DMS79 treated with DMSO at 0.1 percent for 48 hours (cell line): ENCODE measurements at regions not wholly inside any gene's neighbourhood (a gene's known extent, or its start where the extent isn't known, plus 50 kb on each side); places are given as distances from the start of the nearest gene placed in this dataset.

Source experiments
- DNase-seq: peaks from one replicate; lab custom pipeline; 2025; lab: John Stamatoyannopoulos, UW

DNA sequence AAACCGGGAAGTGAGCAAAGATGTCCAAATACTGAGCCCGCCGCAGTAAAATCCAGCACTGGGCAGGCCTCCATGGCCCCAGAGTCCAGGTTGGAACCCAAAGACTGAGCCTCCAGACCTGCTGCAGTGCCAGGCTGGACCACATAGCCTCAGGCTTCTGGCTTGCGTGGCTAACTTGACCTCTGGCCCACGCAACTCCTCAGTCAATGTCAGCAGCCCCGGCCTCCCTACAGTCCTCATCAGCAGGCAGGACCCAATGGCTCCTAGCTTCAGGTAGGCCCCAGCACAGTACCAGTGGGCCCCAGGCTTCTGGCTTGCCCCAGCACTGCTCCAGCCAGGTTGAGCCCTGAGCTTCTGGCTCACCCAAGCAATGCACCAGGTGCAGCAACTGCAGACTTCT, 245.1 kb upstream of the AFDN start:
- no peak for DNase-seq

DNA sequence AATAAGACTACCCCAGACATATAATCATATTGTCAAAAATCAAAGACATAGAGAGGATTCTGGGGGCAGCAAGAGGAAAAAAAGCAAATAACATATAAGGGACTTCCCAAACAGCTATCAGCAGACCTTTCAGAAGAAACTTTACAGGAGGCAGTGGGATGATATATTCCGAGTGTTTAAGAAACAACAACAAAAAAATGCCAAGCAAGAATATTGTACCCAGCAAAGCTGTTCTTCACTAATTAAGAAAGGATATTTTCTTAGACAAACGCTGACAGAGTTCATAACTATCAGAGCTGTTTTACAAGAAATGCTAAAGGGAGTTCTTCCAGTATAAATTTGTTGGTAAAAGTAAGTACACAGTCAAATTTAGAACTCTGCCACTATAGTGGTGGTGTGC, 243.3 kb upstream of the AFDN start:
- DNase-seq: no peak

DNA sequence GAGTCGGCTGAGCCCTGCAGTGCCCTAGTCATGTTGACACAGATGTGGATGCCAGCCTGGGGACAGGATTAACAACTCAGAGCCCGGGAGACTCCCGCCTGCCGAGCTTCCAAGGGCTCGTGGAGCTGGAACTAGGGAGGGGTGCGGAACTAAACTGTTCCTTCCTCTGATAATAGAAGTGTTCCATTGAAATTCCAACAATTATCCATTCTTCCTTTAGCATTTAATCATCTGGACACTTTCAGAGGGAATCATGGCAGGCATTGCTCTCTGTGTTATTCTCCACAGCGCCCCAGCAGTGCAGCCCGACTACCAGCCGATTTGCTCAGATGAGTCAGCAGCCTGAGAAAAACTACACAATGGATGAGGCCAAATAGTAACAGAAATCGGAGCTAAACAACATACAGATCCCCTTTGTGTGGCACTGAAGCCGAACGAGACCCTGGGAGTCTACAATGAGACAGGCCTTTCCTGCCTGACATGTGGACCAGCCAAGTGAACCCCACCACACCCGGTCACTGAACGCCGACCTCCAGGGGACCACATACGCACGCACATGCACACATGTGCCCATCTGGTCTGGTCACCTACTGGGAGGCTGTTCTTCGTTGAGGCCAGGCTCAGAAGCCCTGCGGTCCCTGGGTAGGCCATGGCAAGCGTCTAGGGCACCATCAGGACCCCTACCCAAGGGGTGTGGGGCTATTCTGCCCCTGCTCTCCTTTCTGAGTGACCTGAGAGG, 238.4 kb upstream of the AFDN start:
- DNase-seq: no peak

DNA sequence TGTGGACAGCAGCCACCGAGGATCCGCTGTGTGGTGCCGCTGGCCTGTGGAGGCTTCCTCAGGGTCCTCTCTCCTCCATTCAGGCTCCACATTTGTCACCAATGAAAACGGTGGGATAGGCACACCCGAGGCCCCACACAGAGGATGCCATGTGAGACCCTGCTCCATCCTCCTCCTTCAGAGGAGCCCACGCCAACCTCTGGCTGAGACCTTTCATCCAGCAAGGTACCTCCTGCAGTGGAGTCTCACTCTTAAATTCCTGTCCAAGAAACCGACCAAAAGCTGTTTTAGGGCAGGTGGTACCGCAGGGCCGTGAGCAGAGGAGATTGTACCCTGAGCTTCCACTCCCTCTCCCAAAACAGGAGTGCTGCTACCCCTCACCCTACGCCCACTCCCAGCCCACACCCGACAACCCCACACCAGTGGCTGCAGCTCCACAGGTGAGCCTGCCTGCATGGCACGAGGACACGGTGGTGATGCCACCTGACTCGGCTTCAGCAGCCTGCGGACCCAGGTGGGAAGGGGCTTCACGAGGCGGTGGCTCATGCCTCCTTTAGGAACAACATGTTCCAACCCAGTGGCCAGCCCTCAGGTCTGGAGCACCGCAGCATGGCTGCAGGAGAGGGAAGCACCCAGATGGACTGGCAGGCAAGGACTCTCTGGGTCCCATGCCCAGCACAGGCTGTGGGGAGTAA, 237.6 kb upstream of the AFDN start:
- DNase-seq: no peak

DNA sequence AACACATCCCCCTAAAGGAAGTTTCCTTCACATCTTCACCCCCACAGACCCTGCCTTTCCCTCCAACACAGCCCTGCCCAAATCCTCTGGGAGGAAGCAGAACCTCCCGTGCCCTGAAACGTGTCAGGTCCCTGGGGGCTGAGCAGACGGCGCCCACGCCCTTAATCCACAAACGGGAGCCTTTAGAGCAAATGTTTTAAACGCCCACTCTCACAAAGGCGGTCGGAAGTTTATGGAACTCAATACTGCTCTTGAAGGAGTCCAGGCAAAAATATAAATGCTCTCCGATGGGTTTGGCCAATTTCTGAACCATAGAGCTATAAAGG, 237.1 kb upstream of the AFDN start:
- DNase-seq: no peak

DNA sequence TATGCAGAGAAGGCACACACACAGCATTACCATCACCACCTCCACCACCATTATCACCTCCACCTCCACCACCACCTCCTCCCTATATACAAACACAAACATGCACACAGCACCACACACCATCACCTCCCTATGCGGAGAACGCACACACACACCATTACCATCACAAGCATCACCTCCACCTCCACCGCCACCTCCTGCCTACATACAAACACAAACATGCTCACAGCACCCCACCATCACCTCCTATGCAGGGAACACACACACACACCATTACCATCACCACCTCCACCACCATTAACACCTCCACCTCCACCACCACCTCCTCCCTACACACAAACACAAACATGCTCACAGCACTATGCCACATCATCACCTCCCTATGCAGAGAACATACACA, 236.5 kb upstream of the AFDN start:
- DNase-seq: no peak
